HepG2 (cell line): ENCODE measurements at regions not wholly inside any gene's neighbourhood (a gene's known extent, or its start where the extent isn't known, plus 50 kb on each side); places are given as distances from the start of the nearest gene placed in this dataset.

Source experiments
- ATAC-seq: fragments of 200-7000 bp; cut with Tn5 transposase; 3 replicates; pipeline ENCODE4 v1.9.1; 2020; ENCODE audit warnings: mild to moderate bottlenecking, moderate library complexity
- BruUV-seq: library from RNA; stranded (reverse); fragments of 400-500 nt; replicated peaks from 2 replicates; lab custom pipeline; 2021; lab: Mats Ljungman, UMichigan
- CTCF ChIA-PET: fragments of 300-600 bp; formaldehyde crosslinking; extraction: SDS; loops from one replicate; lab custom pipeline; 2021; ENCODE audit warnings: low total read pairs, inconsistent platforms, low intra/inter-chr PET ratio; lab: Yijun Ruan, JAX
- POLR2A ChIA-PET: fragments of 350-600 bp; sonication (Branson Sonifier 250); formaldehyde crosslinking; loops from one replicate; lab custom pipeline; 2020; ENCODE audit warnings: antibody characterized with exemption, inconsistent platforms; lab: Yijun Ruan, JAX
- DNase-seq: peaks from one replicate; pipeline ENCODE4 v3.0.0-alpha.2; 2015; ENCODE audit warnings: low spot score
- FAIRE-seq: peaks from 3 replicates; lab custom pipeline; 2011; peaks lifted over from hg19 to GRCh38; lab: Jason Lieb, UNC
- H2AFZ ChIP-seq: one replicate; pipeline ENCODE4 v1.6.1; 2011; ENCODE audit warnings: low read length, inconsistent platforms
- H3K27ac ChIP-seq: fragments of 300-600 bp; 3 replicates; pipeline ENCODE4 v1.8.0; 2011; ENCODE audit warnings: mixed run types, mild to moderate bottlenecking, mixed read lengths, low read length, inconsistent platforms; ENCODE audit not compliant: insufficient read depth; ENCODE audit errors: extremely low read length
- H3K27me3 ChIP-seq, 2 experiments: fragments of 200-600 bp in 1 of 2; 2 replicates in 1 of 2; 3 replicates in 1 of 2; pipeline versions ENCODE4 v1.6.0 to v1.8.0; 2011; ENCODE audit warnings: low read length in 2 of 2, mild to moderate bottlenecking in 2 of 2, moderate library complexity in 2 of 2, inconsistent platforms in 1 of 2; ENCODE audit not compliant: insufficient read depth in 2 of 2, control insufficient read depth in 1 of 2
- H3K36me3 ChIP-seq, 2 experiments: fragments of 200-600 bp in 1 of 2; replicated peaks in 1 of 2; 2 replicates in 1 of 2; 3 replicates in 1 of 2; pipeline versions ENCODE4 v1.5.1 to v1.8.0; 2011; ENCODE audit warnings: low read length in 2 of 2, inconsistent platforms in 1 of 2; ENCODE audit not compliant: insufficient read depth in 2 of 2, control insufficient read depth in 1 of 2
- H3K4me1 ChIP-seq: 2 replicates; pipeline ENCODE4 v1.5.1; 2012; ENCODE audit warnings: low read length, inconsistent platforms; ENCODE audit not compliant: insufficient read depth
- H3K4me2 ChIP-seq: 2 replicates; pipeline ENCODE4 v1.6.0; 2011; ENCODE audit warnings: low read depth, low read length, inconsistent platforms
- H3K4me3 ChIP-seq, 3 experiments: fragments of 200-600 bp in 1 of 3; sonication (generic), shearing (Covaris generic) in 1 of 3; replicated peaks in 1 of 3; 2 replicates each; pipeline ENCODE4 v1.5.1; 2011 to 2016; ENCODE audit warnings: low read length in 3 of 3, inconsistent platforms in 2 of 3, low read depth in 2 of 3, mild to moderate bottlenecking in 2 of 3, control low read depth in 1 of 3, mixed read lengths in 1 of 3; ENCODE audit not compliant: insufficient read depth in 1 of 3
- H3K79me2 ChIP-seq: one replicate; pipeline ENCODE4 v1.6.1; 2011; ENCODE audit warnings: low read length, inconsistent platforms; ENCODE audit not compliant: insufficient read depth
- H3K9ac ChIP-seq: 2 replicates; pipeline ENCODE4 v1.6.0; 2011; ENCODE audit warnings: mild to moderate bottlenecking, low read depth, low read length, inconsistent platforms; ENCODE audit not compliant: insufficient read depth
- H3K9me3 ChIP-seq: 2 replicates; pipeline ENCODE4 v1.5.1; 2012; ENCODE audit warnings: mild to moderate bottlenecking, low read length
- H4K20me1 ChIP-seq: 2 replicates; pipeline ENCODE4 v1.6.0; 2011; ENCODE audit warnings: inconsistent platforms, mild to moderate bottlenecking, low read length, moderate library complexity; ENCODE audit not compliant: insufficient read depth
- ARID4A ChIP-seq: sonication (generic); formaldehyde crosslinking; IDR thresholded peaks from 2 replicates; pipeline ENCODE4 v1.5.0; 2020; ENCODE audit warnings: mild to moderate bottlenecking, missing genetic modification reagents, borderline replicate concordance
- SAFB2 ChIP-seq: sonication (generic); formaldehyde crosslinking; IDR thresholded peaks from 2 replicates; pipeline ENCODE4 v1.5.1; 2020; ENCODE audit warnings: missing genetic modification reagents, low read depth, mild to moderate bottlenecking, borderline replicate concordance
- XRCC5 ChIP-seq: fragments of 200-400 bp; formaldehyde crosslinking; optimal IDR thresholded peaks from 2 replicates; pipeline ENCODE3; 2017; ENCODE audit warnings: mild to moderate bottlenecking, low read length
- ZNF572 ChIP-seq: sonication (generic); formaldehyde crosslinking; IDR thresholded peaks from 2 replicates; pipeline ENCODE4 v1.5.1; 2020; ENCODE audit warnings: mild to moderate bottlenecking, missing genetic modification reagents
- WGBS: methylation state at CpG from one replicate; pipeline ENCODE4 v1.1.6; 2017; ENCODE audit warnings: low lambda C conversion rate; 5-methylcytosine and 5-hydroxymethylcytosine counted together
- in situ Hi-C: cut with HindIII; loops from 2 replicates; pipeline ENCODE4 v1.10.0; 2017; ENCODE audit warnings: low pct_unique_long_range_greater_than_20kb; ENCODE audit not compliant: extremely low pct_ligation_motif_present
- intact Hi-C: fragments of 100-400 bp; cut with micrococcal nuclease; formaldehyde crosslinking; loops from one replicate; pipeline ENCODE4 v1.10.0; 2022; ENCODE audit not compliant: unreplicated experiment
- TF ChIP-seq, protein P1 (sequence below): sonication (generic); formaldehyde crosslinking; IDR thresholded peaks from 2 replicates; pipeline ENCODE4 v1.9.0; 2021; ENCODE audit warnings: mild to moderate bottlenecking, missing genetic modification reagents
- TF ChIP-seq, protein P2 (sequence below): IDR thresholded peaks from 2 replicates; pipeline ENCODE4 v1.6.1; 2012; ENCODE audit warnings: low read length, improper control_type of control experiment

- H3K4me2 ChIP-seq, result peak overlapping the region; percentile 45
- no peaks in the 10 kb centered on the region for H3K79me2 ChIP-seq
- 66% methylated on average over 7 of the region's 9 CpGs for WGBS
- ATAC-seq (peak; percentile 84), FAIRE-seq (peak; percentile 79), DNase-seq (peak; percentile 70)
- in situ Hi-C loops (no loop called here), intact Hi-C loops (loop anchor here (1.0 to 10.0 kb wide), 3 partner anchors 21 to 757 kb away; no protein-coding TSS in a partner anchor)
- H3K9ac ChIP-seq, result peak overlapping the region; percentile 28; the same call in 1 of the 2 replicates
- H3K36me3 ChIP-seq, result no peaks in the 10 kb centered on the region
- H3K27me3 ChIP-seq, result no peaks in the 10 kb centered on the region
- no peaks in the 10 kb centered on the region for H3K9me3 ChIP-seq
- peaks cover 66% of the 10 kb centered on the region for H3K4me1 ChIP-seq
- H4K20me1 ChIP-seq, result no peaks in the 10 kb centered on the region
- peak overlapping the region; percentile 60 for H3K27ac ChIP-seq
- H2AFZ ChIP-seq, result no peak overlapping the region
- CTCF ChIA-PET, result interaction anchor here (1.7 kb wide), 1 partner anchor 83 kb away, joined by 3 read pairs; no protein-coding TSS in a partner anchor
- POLR2A ChIA-PET, result interaction anchor here (0.7 to 3.2 kb wide), 9 partner anchors 9 to 397 kb away, joined by 3 to 34 read pairs (median 4); no protein-coding TSS in a partner anchor
- no TSS peak for BruUV-seq
- H3K4me3 ChIP-seq, result no peak overlapping the region
- TF ChIP-seq SAFB2 (CRISPR knock-in tag) (no peak), XRCC5 (peak; percentile 21), ZNF572 (CRISPR knock-in tag) (no peak), ARID4A (CRISPR knock-in tag) (0 out of 2 replicates have a peak, but pooled peaks have one; percentile 40)
- TF ChIP-seq, protein P1, sequence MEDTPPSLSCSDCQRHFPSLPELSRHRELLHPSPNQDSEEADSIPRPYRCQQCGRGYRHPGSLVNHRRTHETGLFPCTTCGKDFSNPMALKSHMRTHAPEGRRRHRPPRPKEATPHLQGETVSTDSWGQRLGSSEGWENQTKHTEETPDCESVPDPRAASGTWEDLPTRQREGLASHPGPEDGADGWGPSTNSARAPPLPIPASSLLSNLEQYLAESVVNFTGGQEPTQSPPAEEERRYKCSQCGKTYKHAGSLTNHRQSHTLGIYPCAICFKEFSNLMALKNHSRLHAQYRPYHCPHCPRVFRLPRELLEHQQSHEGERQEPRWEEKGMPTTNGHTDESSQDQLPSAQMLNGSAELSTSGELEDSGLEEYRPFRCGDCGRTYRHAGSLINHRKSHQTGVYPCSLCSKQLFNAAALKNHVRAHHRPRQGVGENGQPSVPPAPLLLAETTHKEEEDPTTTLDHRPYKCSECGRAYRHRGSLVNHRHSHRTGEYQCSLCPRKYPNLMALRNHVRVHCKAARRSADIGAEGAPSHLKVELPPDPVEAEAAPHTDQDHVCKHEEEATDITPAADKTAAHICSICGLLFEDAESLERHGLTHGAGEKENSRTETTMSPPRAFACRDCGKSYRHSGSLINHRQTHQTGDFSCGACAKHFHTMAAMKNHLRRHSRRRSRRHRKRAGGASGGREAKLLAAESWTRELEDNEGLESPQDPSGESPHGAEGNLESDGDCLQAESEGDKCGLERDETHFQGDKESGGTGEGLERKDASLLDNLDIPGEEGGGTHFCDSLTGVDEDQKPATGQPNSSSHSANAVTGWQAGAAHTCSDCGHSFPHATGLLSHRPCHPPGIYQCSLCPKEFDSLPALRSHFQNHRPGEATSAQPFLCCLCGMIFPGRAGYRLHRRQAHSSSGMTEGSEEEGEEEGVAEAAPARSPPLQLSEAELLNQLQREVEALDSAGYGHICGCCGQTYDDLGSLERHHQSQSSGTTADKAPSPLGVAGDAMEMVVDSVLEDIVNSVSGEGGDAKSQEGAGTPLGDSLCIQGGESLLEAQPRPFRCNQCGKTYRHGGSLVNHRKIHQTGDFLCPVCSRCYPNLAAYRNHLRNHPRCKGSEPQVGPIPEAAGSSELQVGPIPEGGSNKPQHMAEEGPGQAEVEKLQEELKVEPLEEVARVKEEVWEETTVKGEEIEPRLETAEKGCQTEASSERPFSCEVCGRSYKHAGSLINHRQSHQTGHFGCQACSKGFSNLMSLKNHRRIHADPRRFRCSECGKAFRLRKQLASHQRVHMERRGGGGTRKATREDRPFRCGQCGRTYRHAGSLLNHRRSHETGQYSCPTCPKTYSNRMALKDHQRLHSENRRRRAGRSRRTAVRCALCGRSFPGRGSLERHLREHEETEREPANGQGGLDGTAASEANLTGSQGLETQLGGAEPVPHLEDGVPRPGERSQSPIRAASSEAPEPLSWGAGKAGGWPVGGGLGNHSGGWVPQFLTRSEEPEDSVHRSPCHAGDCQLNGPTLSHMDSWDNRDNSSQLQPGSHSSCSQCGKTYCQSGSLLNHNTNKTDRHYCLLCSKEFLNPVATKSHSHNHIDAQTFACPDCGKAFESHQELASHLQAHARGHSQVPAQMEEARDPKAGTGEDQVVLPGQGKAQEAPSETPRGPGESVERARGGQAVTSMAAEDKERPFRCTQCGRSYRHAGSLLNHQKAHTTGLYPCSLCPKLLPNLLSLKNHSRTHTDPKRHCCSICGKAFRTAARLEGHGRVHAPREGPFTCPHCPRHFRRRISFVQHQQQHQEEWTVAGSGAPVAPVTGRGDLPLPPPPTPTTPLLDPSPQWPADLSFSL, result no peak
- TF ChIP-seq, protein P2, sequence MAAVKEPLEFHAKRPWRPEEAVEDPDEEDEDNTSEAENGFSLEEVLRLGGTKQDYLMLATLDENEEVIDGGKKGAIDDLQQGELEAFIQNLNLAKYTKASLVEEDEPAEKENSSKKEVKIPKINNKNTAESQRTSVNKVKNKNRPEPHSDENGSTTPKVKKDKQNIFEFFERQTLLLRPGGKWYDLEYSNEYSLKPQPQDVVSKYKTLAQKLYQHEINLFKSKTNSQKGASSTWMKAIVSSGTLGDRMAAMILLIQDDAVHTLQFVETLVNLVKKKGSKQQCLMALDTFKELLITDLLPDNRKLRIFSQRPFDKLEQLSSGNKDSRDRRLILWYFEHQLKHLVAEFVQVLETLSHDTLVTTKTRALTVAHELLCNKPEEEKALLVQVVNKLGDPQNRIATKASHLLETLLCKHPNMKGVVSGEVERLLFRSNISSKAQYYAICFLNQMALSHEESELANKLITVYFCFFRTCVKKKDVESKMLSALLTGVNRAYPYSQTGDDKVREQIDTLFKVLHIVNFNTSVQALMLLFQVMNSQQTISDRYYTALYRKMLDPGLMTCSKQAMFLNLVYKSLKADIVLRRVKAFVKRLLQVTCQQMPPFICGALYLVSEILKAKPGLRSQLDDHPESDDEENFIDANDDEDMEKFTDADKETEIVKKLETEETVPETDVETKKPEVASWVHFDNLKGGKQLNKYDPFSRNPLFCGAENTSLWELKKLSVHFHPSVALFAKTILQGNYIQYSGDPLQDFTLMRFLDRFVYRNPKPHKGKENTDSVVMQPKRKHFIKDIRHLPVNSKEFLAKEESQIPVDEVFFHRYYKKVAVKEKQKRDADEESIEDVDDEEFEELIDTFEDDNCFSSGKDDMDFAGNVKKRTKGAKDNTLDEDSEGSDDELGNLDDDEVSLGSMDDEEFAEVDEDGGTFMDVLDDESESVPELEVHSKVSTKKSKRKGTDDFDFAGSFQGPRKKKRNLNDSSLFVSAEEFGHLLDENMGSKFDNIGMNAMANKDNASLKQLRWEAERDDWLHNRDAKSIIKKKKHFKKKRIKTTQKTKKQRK, result no peak
Observed at GRCh38 chr10:78437998-78438906, 404.6 kb downstream of the RPS24 start.
